ENCODE measurements at regions not wholly inside any gene's neighbourhood (a gene's known extent, or its start where the extent isn't known, plus 50 kb on each side); places are given as distances from the start of the nearest gene placed in this dataset.

DNA sequence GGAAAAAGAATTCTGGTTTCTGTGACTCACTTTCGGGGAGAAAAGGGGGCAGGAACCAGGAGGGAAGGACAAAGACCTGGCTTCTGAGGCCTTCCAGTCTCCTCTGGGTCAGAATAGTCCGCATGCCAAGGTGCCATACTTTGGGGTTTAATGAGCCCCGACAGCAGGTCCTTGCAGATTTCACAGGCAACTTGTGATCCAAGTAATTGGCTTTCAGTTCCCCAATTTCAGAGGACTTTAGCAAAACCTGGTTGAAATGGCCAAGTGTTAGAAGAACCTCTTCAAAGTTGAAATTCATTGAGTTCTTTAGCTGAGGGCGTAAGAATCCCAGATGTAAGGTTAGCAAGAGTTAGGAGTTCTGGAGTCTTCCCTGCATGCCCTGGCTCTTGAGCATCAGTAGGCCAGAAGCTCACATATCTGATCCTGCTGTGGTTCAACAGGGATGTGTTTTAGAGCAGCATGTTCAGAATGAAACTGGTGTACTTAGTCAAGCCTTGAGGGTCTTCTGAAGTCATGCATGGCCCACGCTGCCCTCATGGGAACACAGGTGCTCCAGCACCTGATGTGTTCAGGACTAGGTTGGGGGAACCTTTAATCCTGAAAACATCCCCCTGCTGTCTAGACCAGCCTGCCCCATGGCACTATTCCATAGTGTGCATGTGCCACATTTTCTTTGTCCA is 143.0 kb downstream of the NUP35 start:
- DNase-seq (ENCODE audit: low read depth, low spot score) = no peak
- H3K4me3 ChIP-seq (ENCODE audit: low read length) = no peak overlapping the region

DNA sequence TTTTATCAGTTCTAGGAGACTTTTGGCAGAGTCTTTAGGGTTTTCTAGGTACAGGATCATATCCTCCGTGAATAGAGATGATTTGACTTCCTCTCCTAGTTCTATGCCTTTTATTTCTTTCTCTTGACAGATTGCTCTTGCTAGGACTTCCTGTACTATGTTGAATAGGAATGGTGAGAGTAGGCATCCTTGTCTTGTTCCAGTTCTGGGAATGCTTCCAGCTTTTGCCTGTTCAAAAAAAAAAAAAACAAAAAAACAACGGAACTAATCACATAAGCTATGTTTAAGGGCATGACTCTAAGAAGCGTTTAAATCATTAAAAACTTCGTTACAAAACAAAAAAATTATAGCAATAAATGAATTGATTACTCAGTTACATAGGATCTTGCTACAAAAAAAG is 145.7 kb downstream of the NUP35 start:
- H3K4me3 ChIP-seq (ENCODE audit: low read length) = no peak overlapping the region
- no peak for DNase-seq (ENCODE audit: low read depth, low spot score)

DNA sequence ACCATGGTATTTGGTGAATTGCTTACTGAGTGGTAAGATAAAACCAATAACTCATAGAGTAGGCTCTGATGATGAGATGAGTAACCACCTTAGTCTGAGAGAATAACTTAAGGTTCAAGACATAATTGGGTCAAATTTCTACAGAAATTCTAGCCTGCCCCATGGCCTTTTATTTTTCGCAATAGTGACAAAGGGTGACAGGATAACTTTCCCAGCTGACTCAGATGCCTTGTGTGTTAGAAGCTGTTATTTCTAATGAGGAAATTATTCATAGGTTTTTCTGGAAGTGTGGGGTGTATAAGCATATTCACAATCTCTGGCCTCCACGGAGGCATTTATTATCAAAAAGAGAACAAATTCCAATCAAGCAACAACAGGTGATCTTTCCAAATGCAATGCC is 159.0 kb downstream of the NUP35 start:
- no peak overlapping the region for H3K4me3 ChIP-seq (ENCODE audit: low read length)
- no peak for DNase-seq (ENCODE audit: low read depth, low spot score)

DNA sequence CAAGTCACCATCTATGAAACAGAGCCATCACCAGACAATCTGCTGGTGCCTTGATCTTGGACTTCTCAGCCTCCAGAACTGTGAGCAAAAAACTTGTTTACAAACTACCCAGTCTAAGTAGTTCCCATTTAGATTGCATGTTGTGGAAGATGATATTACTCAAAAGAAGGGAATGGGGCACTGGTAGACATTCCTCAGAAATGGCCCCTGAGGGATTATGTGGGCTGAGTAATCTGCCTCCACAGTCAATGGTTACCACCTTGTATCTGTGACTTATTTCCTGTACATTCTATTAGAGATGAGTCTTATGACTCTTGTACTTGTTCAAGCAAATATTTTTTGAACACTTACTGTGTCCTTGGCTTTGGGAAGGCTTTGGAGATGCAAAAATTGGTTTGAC is 160.4 kb downstream of the NUP35 start:
- H3K4me3 ChIP-seq (ENCODE audit: low read length) = no peak overlapping the region

DNA sequence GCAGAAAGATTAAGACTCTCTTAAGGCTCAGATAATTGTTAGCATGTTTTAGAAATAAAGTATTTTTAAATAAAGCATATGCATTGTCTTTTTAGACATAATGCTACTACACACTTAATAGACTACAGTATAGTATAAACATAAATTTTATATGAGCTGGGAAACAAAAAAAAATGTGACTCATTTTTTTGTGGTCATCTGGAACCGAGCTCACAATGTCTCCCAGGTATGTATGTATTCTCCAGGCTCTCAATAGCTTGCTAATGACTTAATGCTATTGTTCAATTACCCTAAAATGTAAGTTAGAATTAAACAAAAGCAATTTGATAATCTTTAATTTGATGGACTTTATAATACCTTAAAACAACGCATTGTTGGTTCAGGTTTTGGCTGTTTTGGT is 167.2 kb downstream of the NUP35 start:
- H3K4me3 ChIP-seq (ENCODE audit: low read length) = no peak overlapping the region
- no peak for DNase-seq (ENCODE audit: low read depth, low spot score)

More for the DNA sequence above, 160.4 kb downstream of the NUP35 start:
- DNase-seq (ENCODE audit: low read depth, low spot score) = no peak

DNA sequence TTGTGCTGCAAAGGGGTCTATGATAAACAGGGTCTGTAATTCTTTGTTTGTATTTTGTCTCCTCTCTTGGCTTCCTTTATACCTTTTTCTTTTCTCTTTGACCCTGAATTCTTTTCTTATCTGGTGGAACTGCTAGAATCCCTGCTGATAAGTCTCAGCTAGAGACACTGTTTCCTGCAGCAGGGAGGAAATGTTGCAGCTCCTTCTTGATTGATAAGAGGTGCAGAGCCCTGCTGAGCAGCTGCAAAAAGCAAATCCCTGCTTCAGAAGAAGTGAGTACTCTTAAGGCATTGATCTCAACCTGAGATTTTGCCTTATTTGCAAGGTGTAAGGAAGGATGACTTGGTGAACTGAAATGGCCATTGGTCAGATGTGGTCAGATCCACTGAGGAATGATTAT is 167.8 kb downstream of the NUP35 start:
- no peak for DNase-seq (ENCODE audit: low read depth, low spot score)
- no peak overlapping the region for H3K4me3 ChIP-seq (ENCODE audit: low read length)

DNA sequence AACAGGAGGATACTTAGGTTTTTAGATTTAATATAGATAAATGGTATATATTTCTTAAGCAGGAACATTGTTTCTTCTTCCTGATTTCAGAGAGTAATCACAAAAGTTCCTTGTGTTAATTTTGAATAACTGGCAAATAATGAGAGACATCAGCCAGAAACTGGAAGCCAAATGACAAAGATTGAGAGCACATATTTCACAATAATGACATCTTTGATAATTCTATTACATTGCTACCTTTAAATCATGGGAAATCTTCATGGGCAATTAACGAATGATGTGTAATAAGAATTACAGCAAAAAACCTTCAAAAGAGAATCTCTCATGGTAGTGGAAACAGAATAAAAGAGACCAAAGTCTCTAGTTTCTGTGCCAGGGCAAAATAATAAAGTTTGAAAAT is 215.1 kb downstream of the NUP35 start:
- no peak overlapping the region for H3K4me3 ChIP-seq (ENCODE audit: low read length)
- no peak for DNase-seq (ENCODE audit: low read depth, low spot score)

DNA sequence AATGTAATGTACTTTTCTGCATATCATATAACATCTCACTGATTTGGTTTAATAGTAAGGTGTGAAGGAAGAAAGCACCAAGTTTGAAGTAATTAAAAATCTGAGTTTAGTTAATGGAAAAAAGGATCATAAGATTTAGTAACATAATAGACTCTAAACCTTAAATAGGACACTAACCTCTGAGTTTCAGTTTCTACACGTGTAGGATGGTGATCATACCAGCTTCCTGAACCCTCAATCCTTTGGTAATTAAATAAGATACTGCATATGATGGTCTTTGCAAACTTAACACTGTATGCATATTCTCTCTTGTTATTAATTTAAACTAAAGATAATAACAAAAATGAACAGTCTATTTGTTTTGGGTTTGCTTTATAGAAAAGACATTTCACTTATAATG is 216.8 kb downstream of the NUP35 start:
- DNase-seq (ENCODE audit: low read depth, low spot score) = no peak
- H3K4me3 ChIP-seq (ENCODE audit: low read length) = no peak overlapping the region

DNA sequence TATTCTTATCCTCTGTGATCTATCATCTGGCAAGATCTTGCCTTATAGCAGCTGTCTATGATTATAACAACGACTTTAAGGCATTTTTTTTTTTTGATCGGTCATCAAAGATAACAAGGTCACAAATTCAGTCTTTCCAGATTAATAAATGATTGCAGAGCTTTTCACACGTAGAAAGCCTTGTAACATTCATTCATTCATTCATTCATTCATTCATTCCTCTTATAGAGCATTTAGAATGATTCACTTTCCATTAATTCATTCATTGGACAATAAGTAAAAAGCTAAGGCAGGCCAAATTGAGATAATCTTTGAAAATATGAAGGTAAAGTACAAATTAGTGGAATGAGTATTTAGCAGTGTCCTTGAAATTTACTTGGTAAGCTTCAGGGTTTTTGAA is 223.7 kb downstream of the NUP35 start:
- no peak overlapping the region for H3K4me3 ChIP-seq (ENCODE audit: low read length)
- DNase-seq (ENCODE audit: low read depth, low spot score) = no peak

DNA sequence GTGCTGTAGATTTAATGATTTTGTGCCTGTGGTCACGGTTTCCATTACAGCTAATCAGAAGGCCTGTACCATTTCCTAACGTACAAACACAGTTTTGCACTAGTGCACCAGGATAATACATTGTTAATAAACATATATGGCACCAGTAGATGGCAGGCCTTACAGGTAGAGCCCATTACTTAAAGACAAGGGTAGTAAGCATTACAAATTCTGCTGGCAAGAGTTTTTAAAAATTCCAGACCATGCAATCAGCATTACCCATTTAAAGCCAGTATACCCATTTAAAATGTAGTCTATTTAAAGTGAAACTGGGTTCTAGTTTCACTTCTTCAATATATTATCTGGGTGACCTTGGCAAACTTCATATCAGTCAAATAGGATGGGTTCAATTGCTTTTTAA is 224.2 kb downstream of the NUP35 start:
- H3K4me3 ChIP-seq (ENCODE audit: low read length) = no peak overlapping the region
- DNase-seq (ENCODE audit: low read depth, low spot score) = no peak

DNA sequence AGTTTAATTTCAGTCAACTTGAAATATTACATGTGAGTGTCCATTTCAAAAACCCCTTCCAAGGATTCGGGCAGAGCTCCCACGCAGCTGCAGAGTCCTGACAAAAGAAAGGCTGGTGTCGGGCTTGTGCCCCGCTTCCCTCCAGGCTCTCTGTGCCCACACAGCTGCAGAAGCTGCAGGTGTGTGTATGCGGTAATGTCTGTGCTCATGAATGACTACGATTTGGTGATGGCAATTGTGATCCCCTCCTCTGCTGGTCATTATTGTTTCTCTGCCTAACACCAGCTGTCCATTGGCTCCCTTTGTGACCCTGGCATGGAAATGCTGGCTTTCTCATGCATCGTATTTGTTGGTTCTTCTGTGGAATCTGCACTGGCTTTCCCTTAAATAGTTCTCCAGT is 224.8 kb downstream of the NUP35 start:
- no peak for DNase-seq (ENCODE audit: low read depth, low spot score)
- no peak overlapping the region for H3K4me3 ChIP-seq (ENCODE audit: low read length)

DNA sequence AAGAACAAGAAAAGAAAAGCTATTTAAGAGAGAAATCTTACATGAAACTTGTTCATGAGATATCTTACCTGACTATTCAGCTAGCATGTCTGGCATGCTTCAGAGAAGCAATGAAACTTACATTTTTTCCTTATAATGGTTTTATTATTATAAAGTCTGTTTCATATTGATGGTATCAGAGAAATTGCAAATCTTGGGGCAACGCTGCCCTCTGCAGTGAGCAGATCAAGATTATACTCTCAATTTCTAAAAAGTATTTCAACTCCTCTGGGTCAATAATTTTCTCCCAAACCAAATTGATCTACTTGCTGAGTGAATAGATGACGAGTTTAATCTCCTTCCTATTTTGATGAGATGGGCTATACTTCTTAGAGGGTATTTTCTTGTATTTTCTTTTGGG is 235.6 kb downstream of the NUP35 start:
- no peak for DNase-seq (ENCODE audit: low read depth, low spot score)
- no peak overlapping the region for H3K4me3 ChIP-seq (ENCODE audit: low read length)

DNA sequence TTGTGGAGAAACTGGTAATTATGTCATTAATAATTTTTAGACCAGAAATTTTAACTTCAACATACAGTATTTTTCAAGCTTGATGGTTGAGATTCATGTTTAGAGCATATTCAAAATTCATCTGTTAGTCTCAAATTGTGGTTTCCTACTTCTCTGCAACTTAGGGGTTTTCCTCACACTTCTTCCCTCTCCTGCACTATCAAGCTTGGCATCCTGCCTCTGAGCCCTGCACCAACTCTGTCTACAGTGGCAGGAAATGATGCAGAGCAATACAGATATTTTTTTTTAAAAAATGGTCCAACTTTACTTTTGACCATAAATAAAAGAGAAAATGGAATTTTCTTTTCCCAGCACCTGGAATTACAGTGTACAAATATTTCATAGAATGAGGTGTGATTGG is 247.3 kb downstream of the NUP35 start:
- no peak for DNase-seq (ENCODE audit: low read depth, low spot score)
- H3K4me3 ChIP-seq (ENCODE audit: low read length) = no peak overlapping the region

DNA sequence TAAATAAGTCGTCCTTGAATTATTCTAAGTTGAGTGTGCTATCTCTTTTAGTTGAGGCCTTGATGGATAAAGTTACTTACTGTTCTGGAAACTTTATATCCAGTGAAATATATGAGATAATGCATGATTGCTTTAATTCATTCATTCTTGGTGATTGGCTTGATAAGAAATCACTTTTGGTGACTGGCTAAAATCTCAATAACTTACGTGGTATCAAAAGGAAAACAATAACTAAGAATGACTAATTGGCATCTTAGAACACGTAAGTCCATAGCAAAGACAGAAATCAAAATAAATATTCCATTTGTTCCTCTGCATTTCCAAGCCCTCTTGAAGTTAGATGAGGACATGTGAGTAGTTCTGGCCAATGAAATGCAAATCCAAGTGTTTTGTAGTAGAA is 251.6 kb downstream of the NUP35 start:
- DNase-seq (ENCODE audit: low read depth, low spot score) = no peak
- no peak overlapping the region for H3K4me3 ChIP-seq (ENCODE audit: low read length)

DNA sequence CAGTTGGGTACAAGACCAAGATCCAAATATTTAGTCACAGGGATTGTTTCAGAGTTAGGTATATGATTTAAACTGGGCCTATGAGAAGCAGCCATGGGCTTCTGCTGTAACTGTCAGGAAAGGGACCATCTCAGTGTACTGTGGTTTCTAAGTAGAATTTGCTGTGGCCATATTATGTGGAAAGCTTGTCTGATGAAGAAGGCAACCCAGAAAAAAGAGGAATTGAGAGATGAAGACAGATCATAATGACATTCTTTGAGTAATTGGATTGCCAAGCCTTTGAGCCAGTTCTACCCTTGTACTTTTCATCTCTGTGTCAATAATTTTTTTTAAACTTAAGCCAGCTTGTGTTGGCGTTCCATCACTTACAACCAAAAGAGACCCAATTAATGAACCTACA is 259.6 kb downstream of the NUP35 start:
- no peak overlapping the region for H3K4me3 ChIP-seq (ENCODE audit: low read length)
- no peak for DNase-seq (ENCODE audit: low read depth, low spot score)

DNA sequence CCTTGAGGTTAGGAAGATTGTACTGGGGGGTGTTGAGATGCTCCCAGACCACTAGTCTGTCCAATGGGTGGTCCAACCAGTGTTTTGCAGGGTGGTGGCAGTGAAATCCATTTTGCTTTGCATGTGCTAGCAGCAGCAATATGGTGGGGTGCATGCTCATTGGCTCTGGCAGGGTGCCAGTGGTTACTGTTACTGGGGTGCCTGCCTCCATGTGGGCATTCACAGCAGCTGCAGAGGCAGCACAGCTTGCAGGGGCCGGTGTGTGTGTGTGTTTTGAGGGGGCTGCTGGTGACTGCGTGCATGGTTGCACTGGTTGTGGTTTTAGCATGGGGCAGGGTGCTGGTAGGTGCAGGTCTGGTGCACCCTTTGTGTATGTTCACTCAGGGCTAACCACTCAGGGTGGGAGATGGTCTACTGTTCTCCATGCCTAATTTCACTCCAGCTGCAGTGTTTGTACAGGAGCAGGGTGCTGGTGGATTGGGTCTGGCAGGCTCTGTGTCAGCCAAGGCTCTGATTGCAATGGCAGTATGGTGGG is 265.4 kb downstream of the NUP35 start:
- H3K4me3 ChIP-seq (ENCODE audit: low read length) = no peak overlapping the region
- DNase-seq (ENCODE audit: low read depth, low spot score) = no peak

DNA sequence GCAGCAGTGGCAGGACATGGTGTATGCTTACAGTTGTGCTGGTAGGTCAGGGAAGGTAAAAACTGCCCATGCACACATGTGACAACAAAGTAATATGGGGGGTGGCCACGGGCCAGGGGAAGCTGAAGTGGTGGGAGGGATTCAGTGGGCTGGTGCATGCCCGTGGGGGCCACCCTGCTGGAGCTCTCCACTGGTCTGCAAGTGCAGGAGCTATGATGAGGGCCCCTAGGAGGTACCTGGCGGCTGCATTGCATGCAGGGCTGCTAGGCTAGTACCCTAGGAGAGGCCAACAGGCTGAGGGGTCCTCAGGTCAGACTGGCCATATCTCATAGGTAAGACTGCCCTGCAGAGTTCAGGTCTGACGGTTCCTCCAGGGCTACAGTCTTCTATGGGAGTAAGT is 265.9 kb downstream of the NUP35 start:
- no peak overlapping the region for H3K4me3 ChIP-seq (ENCODE audit: low read length)
- DNase-seq (ENCODE audit: low read depth, low spot score) = no peak

DNA sequence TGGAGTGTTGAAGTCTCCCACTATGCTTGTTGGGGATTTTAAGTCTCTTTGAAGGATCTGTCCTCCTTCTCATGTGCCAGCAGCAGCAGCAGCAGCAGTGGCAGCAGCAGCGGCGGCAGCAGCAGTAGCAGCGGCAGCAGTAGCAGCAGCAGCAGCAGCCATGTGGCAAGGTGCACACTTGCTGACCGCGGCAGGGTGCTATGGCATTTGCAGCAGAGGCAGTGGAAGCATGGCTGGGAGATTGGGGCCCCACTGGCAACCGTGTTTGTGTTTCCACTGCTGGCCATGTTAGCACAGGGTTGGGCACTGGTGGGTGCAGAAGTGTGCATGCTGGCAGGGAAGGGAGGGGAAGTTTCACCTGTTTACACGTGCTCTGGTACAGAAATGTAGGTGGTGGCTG is 280.1 kb downstream of the NUP35 start:
- DNase-seq (ENCODE audit: low read depth, low spot score) = no peak
- no peak overlapping the region for H3K4me3 ChIP-seq (ENCODE audit: low read length)

DNA sequence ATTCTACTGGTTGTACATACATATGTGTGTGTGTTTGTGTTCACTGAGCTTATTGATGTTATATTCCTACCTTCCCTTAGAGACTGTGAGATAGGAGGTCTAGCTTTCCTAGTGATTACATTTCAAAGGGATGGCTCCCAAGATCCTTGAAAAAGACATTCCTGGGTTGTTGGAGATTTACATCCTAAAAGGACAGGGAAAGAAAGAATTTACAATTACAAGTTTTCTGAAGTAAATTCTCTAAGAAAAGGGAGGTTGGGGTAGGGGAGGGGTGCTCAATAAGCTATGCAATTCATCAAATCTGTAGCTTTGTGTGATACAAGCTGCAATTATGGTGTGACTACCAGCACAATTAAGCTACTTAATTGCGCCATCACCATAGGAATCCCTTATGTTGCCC is 284.3 kb downstream of the NUP35 start:
- H3K4me3 ChIP-seq (ENCODE audit: low read length) = no peak overlapping the region

DNA sequence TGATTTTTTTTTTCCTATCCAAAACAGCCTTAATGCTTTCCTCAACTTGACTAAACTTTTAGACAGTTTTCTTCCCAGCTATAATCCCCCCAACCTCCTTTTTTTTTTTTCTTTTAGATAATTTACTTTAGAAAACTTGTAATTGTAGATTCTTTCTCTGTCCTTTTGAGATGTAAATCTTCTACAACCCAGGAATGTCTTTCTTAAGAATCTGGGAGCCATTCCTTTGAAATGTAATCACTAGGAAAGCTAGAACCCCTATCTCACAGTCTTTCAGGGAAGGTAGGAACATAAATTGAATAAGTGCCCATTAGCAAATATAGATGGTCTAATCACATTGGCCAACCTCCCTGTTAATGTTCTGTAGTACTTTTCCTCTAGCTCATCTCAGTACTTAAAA is 285.4 kb downstream of the NUP35 start:
- no peak overlapping the region for H3K4me3 ChIP-seq (ENCODE audit: low read length)
- no peak for DNase-seq (ENCODE audit: low read depth, low spot score)

More for the DNA sequence above, 284.3 kb downstream of the NUP35 start:
- no peak for DNase-seq (ENCODE audit: low read depth, low spot score)

DNA sequence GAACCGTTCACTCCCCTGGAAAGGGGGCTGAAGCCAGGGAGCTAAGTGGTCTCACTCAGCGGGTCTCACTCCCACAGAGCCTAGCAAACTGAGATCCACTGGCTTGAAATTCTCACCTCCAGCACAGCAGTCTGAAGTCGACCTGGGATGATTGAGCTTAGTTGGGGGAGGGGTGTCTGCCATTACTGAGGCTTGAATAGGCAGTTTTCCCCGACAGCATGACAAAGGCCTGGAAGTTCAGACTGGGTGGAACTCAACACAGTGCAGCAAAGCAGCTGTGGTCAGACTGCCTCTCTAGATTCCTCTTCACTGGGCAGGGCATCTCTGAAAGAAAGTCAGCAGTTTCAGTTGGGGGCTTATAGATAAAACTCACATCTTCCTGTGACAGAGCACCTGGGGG is 292.5 kb downstream of the NUP35 start:
- DNase-seq (ENCODE audit: low read depth, low spot score) = no peak
- H3K4me3 ChIP-seq (ENCODE audit: low read length) = no peak overlapping the region
